ENCODE measurements at regions not wholly inside any gene's neighbourhood (a gene's known extent, or its start where the extent isn't known, plus 50 kb on each side); places are given as distances from the start of the nearest gene placed in this dataset.

- no peaks in the 10 kb centered on the region for H3K27me3 ChIP-seq (ENCODE audit: low read depth, low read length)
- H4K20me1 ChIP-seq (ENCODE audit: insufficient read depth, low read length) = no peaks in the 10 kb centered on the region
- H3K9me3 ChIP-seq (ENCODE audit: insufficient read depth, low read length) = no peaks in the 10 kb centered on the region
- H3K79me2 ChIP-seq (ENCODE audit: low read length) = no peaks in the 10 kb centered on the region
- no peak overlapping the region for H3K4me3 ChIP-seq (ENCODE audit: low read length)
- H3K4me1 ChIP-seq (ENCODE audit: low read length) = no peaks in the 10 kb centered on the region
- H3K27ac ChIP-seq (ENCODE audit: low read length) = no peak overlapping the region
- no peak overlapping the region for H2AFZ ChIP-seq (ENCODE audit: low read depth, low read length)
- no peak overlapping the region for H3K9ac ChIP-seq (ENCODE audit: low read length)
- TF ChIP-seq CTCF (IDR thresholded peaks at IDR 0.05; ENCODE audit: low read depth, low read length) (no peak), EZH2phosphoT487 (IDR thresholded peaks at IDR 0.05; ENCODE audit: low read depth) (no peak)
- H3K4me2 ChIP-seq (ENCODE audit: low read length) = no peak overlapping the region
- H3K36me3 ChIP-seq (replicated peaks; ENCODE audit: low read depth, low read length) = no peaks in the 10 kb centered on the region
Measured at GRCh38 chr16:7031031-7031430, 301.6 kb upstream of the RBFOX1 start.

- Histone ChIP-seq H3K36me3 (replicated peaks; ENCODE audit: low read depth, low read length) (no peaks in the 10 kb centered on the region), H3K4me1 (ENCODE audit: low read length) (no peaks in the 10 kb centered on the region), H4K20me1 (ENCODE audit: insufficient read depth, low read length) (no peaks in the 10 kb centered on the region), H3K79me2 (ENCODE audit: low read length) (no peaks in the 10 kb centered on the region), H3K4me3 (ENCODE audit: low read length) (no peak overlapping the region), H3K9ac (ENCODE audit: low read length) (no peak overlapping the region), H3K9me3 (ENCODE audit: insufficient read depth, low read length) (no peaks in the 10 kb centered on the region), H3K27ac (ENCODE audit: low read length) (no peak overlapping the region), H3K27me3 (ENCODE audit: low read depth, low read length) (no peaks in the 10 kb centered on the region), H3K4me2 (ENCODE audit: low read length) (no peak overlapping the region), H2AFZ (ENCODE audit: low read depth, low read length) (no peak overlapping the region)
- TF ChIP-seq EZH2phosphoT487 (IDR thresholded peaks at IDR 0.05; ENCODE audit: low read depth) = no peak
- TF ChIP-seq CTCF (IDR thresholded peaks at IDR 0.05; ENCODE audit: low read depth, low read length) = no peak
Measured at GRCh38 chr16:7027401-7027800, 305.2 kb upstream of the RBFOX1 start.

- Histone ChIP-seq H3K4me1 (ENCODE audit: low read length) (no peaks in the 10 kb centered on the region), H3K79me2 (ENCODE audit: low read length) (no peaks in the 10 kb centered on the region), H3K4me2 (ENCODE audit: low read length) (no peak overlapping the region), H3K9ac (ENCODE audit: low read length) (no peak overlapping the region), H3K27ac (ENCODE audit: low read length) (no peak overlapping the region), H3K9me3 (ENCODE audit: insufficient read depth, low read length) (no peaks in the 10 kb centered on the region), H3K4me3 (ENCODE audit: low read length) (no peak overlapping the region), H4K20me1 (ENCODE audit: insufficient read depth, low read length) (no peaks in the 10 kb centered on the region), H2AFZ (ENCODE audit: low read depth, low read length) (no peak overlapping the region), H3K36me3 (replicated peaks; ENCODE audit: low read depth, low read length) (no peaks in the 10 kb centered on the region), H3K27me3 (ENCODE audit: low read depth, low read length) (no peaks in the 10 kb centered on the region)
- no peak for TF ChIP-seq EZH2phosphoT487 (IDR thresholded peaks at IDR 0.05; ENCODE audit: low read depth)
- TF ChIP-seq CTCF (IDR thresholded peaks at IDR 0.05; ENCODE audit: low read depth, low read length) = no peak
Measured at GRCh38 chr16:7026639-7027038, 306.0 kb upstream of the RBFOX1 start.

GRCh38 chr16:7025616-7026190, 306.9 kb upstream of the RBFOX1 start:
- no peak for TF ChIP-seq EZH2phosphoT487 (IDR thresholded peaks at IDR 0.05; ENCODE audit: low read depth)
- TF ChIP-seq CTCF (IDR thresholded peaks at IDR 0.05; ENCODE audit: low read depth, low read length) = peak; percentile 72
- no peak overlapping the region for H3K4me2 ChIP-seq (ENCODE audit: low read length)
- H3K27ac ChIP-seq (ENCODE audit: low read length) = no peak overlapping the region
- no peak overlapping the region for H3K4me3 ChIP-seq (ENCODE audit: low read length)
- no peaks in the 10 kb centered on the region for H3K9me3 ChIP-seq (ENCODE audit: insufficient read depth, low read length)
- no peaks in the 10 kb centered on the region for H3K36me3 ChIP-seq (replicated peaks; ENCODE audit: low read depth, low read length)
- no peaks in the 10 kb centered on the region for H3K4me1 ChIP-seq (ENCODE audit: low read length)
- no peak overlapping the region for H2AFZ ChIP-seq (ENCODE audit: low read depth, low read length)
- no peaks in the 10 kb centered on the region for H4K20me1 ChIP-seq (ENCODE audit: insufficient read depth, low read length)
- H3K9ac ChIP-seq (ENCODE audit: low read length) = no peak overlapping the region
- H3K79me2 ChIP-seq (ENCODE audit: low read length) = no peaks in the 10 kb centered on the region
- no peaks in the 10 kb centered on the region for H3K27me3 ChIP-seq (ENCODE audit: low read depth, low read length)
